IMR-90 (cell line): ENCODE measurements at regions not wholly inside any gene's neighbourhood (a gene's known extent, or its start where the extent isn't known, plus 50 kb on each side); places are given as distances from the start of the nearest gene placed in this dataset.

Source experiments
- ATAC-seq: fragments of 200-7000 bp; cut with Tn5 transposase; 2 replicates; pipeline ENCODE4 v1.9.1; 2020; ENCODE audit warnings: low read depth, mild to moderate bottlenecking, moderate library complexity
- BruUV-seq: library from RNA; stranded (reverse); fragments of 400-500 nt; replicated peaks from 2 replicates; lab custom pipeline; 2021; lab: Mats Ljungman, UMichigan
- CTCF ChIA-PET: fragments of 300-600 bp; formaldehyde crosslinking; extraction: SDS; loops from one replicate; lab custom pipeline; 2021; ENCODE audit warnings: antibody characterized with exemption; lab: Yijun Ruan, JAX
- POLR2A ChIA-PET: fragments of 300-600 bp; sonication (Branson Sonifier 250); formaldehyde crosslinking; loops from one replicate; lab custom pipeline; 2022; ENCODE audit warnings: antibody characterized with exemption; ENCODE audit not compliant: unreplicated experiment; lab: Charles Lee
- DNase-seq: peaks from one replicate; pipeline ENCODE4 v3.0.0; 2013
- H2AFZ ChIP-seq: replicated peaks from 2 replicates; pipeline ENCODE3; 2013; ENCODE audit warnings: low read length, mild to moderate bottlenecking; ENCODE audit not compliant: poor library complexity
- H2AK5ac ChIP-seq: 2 replicates; pipeline ENCODE4 v1.6.1; 2013; ENCODE audit warnings: low read depth, low read length, inconsistent platforms
- H2AK9ac ChIP-seq: replicated peaks from 2 replicates; pipeline ENCODE3; 2013; ENCODE audit warnings: mild to moderate bottlenecking, low read depth, low read length, moderate library complexity; ENCODE audit not compliant: poor library complexity
- H2BK120ac ChIP-seq: 2 replicates; pipeline ENCODE4 v1.6.1; 2013; ENCODE audit warnings: low read depth, low read length, inconsistent platforms
- H2BK15ac ChIP-seq: 3 replicates; pipeline ENCODE4 v1.6.1; 2013; ENCODE audit warnings: low read depth, low read length, inconsistent platforms
- H2BK20ac ChIP-seq: 2 replicates; pipeline ENCODE4 v1.6.1; 2013; ENCODE audit warnings: low read depth, mild to moderate bottlenecking, inconsistent platforms, low read length, moderate library complexity
- H2BK5ac ChIP-seq: 2 replicates; pipeline ENCODE4 v1.6.1; 2013; ENCODE audit warnings: mild to moderate bottlenecking, low read depth, low read length, inconsistent platforms; ENCODE audit not compliant: poor library complexity, severe bottlenecking
- H3K14ac ChIP-seq: replicated peaks from 2 replicates; pipeline ENCODE4 v1.6.1; 2013; ENCODE audit warnings: low read depth, low read length, inconsistent platforms
- H3K18ac ChIP-seq: 2 replicates; pipeline ENCODE4 v1.6.1; 2013; ENCODE audit warnings: low read depth, low read length, control low read depth
- H3K23ac ChIP-seq: 2 replicates; pipeline ENCODE4 v1.6.1; 2013; ENCODE audit warnings: low read depth, low read length, inconsistent platforms
- H3K27ac ChIP-seq: 2 replicates; pipeline ENCODE4 v1.5.1; 2013; ENCODE audit warnings: mild to moderate bottlenecking, control low read depth, low read length; ENCODE audit not compliant: insufficient read depth
- H3K27me3 ChIP-seq: 2 replicates; pipeline ENCODE4 v1.6.1; 2013; ENCODE audit warnings: low read length; ENCODE audit not compliant: control insufficient read depth, insufficient read depth
- H3K36me3 ChIP-seq: 2 replicates; pipeline ENCODE4 v1.6.1; 2013; ENCODE audit warnings: low read length, mixed read lengths; ENCODE audit not compliant: control insufficient read depth, insufficient read depth
- H3K4ac ChIP-seq: 2 replicates; pipeline ENCODE4 v1.6.1; 2013; ENCODE audit warnings: low read depth, low read length, inconsistent platforms
- H3K4me1 ChIP-seq: 2 replicates; pipeline ENCODE4 v1.6.1; 2013; ENCODE audit warnings: low read length, mixed read lengths; ENCODE audit not compliant: control insufficient read depth, insufficient read depth
- H3K4me2 ChIP-seq: 2 replicates; pipeline ENCODE4 v1.6.1; 2013; ENCODE audit warnings: low read depth, mild to moderate bottlenecking, control low read depth, low read length, moderate library complexity
- H3K4me3 ChIP-seq: 2 replicates; pipeline ENCODE4 v1.5.1; 2013; ENCODE audit warnings: low read depth, mild to moderate bottlenecking, control low read depth, low read length, moderate library complexity; ENCODE audit not compliant: insufficient read depth
- H3K56ac ChIP-seq: 2 replicates; pipeline ENCODE4 v1.6.1; 2013; ENCODE audit warnings: low read length, inconsistent platforms; ENCODE audit not compliant: insufficient read depth; ENCODE audit errors: extremely low read depth
- H3K79me1 ChIP-seq, 2 experiments: 2 replicates each; pipeline ENCODE4 v1.6.1; 2013; ENCODE audit warnings: low read length in 2 of 2, inconsistent platforms in 1 of 2, low read depth in 1 of 2
- H3K9ac ChIP-seq: 2 replicates; pipeline ENCODE4 v1.6.1; 2013; ENCODE audit warnings: low read depth, low read length, control low read depth
- H3K9me1 ChIP-seq: 2 replicates; pipeline ENCODE4 v1.6.1; 2013; ENCODE audit warnings: low read length, inconsistent platforms; ENCODE audit not compliant: insufficient read depth
- H3K9me3 ChIP-seq: 2 replicates; pipeline ENCODE4 v1.6.1; 2013; ENCODE audit warnings: low read length; ENCODE audit not compliant: control insufficient read depth, insufficient read depth
- H4K20me1 ChIP-seq: 2 replicates; pipeline ENCODE4 v1.6.1; 2013; ENCODE audit warnings: low read length, inconsistent platforms; ENCODE audit not compliant: insufficient read depth
- H4K5ac ChIP-seq: 2 replicates; pipeline ENCODE4 v1.6.1; 2013; ENCODE audit warnings: mild to moderate bottlenecking, low read depth, low read length, control low read depth
- H4K8ac ChIP-seq, 2 experiments: 2 replicates each; pipeline ENCODE4 v1.6.1; 2013; ENCODE audit warnings: low read depth in 2 of 2, low read length in 2 of 2, control low read depth in 1 of 2, inconsistent platforms in 1 of 2
- H4K91ac ChIP-seq: 2 replicates; pipeline ENCODE4 v1.6.1; 2013; ENCODE audit warnings: low read depth, low read length, inconsistent platforms; ENCODE audit not compliant: insufficient read depth
- BHLHE40 ChIP-seq: fragments of 150-350 bp; IDR thresholded peaks from 2 replicates; pipeline ENCODE4 v1.6.1; 2016; ENCODE audit warnings: mild to moderate bottlenecking, low read depth, low read length
- CEBPB ChIP-seq: IDR thresholded peaks from 2 replicates; pipeline ENCODE4 v1.6.1; 2012; ENCODE audit warnings: low read depth, low read length, improper control_type of control experiment
- CHD1 ChIP-seq: IDR thresholded peaks from 2 replicates; pipeline ENCODE4 v1.6.1; 2012; ENCODE audit warnings: low read depth, low read length, improper control_type of control experiment
- MAFK ChIP-seq: IDR thresholded peaks from 2 replicates; pipeline ENCODE4 v1.6.1; 2012; ENCODE audit warnings: low read depth, low read length, improper control_type of control experiment
- MXI1 ChIP-seq: IDR thresholded peaks from 2 replicates; pipeline ENCODE4 v1.6.1; 2012; ENCODE audit warnings: low read depth, mild to moderate bottlenecking, low read length, moderate library complexity, borderline replicate concordance
- POLR2A ChIP-seq: IDR thresholded peaks from 2 replicates; pipeline ENCODE4 v1.6.1; 2012; ENCODE audit warnings: mild to moderate bottlenecking, low read depth, low read length
- RAD21 ChIP-seq: IDR thresholded peaks from 2 replicates; pipeline ENCODE4 v1.6.1; 2012; ENCODE audit warnings: low read length, improper control_type of control experiment
- RFX5 ChIP-seq: IDR thresholded peaks from 2 replicates; pipeline ENCODE4 v1.8.0; 2012; ENCODE audit warnings: low read depth, mild to moderate bottlenecking, low read length, moderate library complexity
- WGBS, 2 experiments: methylation state at CpG; one replicate each; pipeline versions ENCODE4 v1.1.5 to v1.1.7; 2013; ENCODE audit warnings: missing lambda C conversion rate in 2 of 2; ENCODE audit not compliant: insufficient read length in 1 of 2; ENCODE audit errors: extremely low coverage in 2 of 2; 5-methylcytosine and 5-hydroxymethylcytosine counted together
- dilution Hi-C: fragments of 300-500 bp; cut with HindIII; formaldehyde crosslinking; loops from one replicate; pipeline ENCODE4 v1.14.3; 2018; ENCODE audit warnings: low sequenced_read_pairs; ENCODE audit not compliant: unreplicated experiment
- in situ Hi-C: fragments of 300-500 bp; cut with MboI; formaldehyde crosslinking; loops from 3 replicates; pipeline ENCODE4 v1.14.3; 2019; ENCODE audit warnings: low sequenced_read_pairs, inconsistent platforms, mixed read lengths
- intact Hi-C: fragments of 100-400 bp; cut with micrococcal nuclease; formaldehyde crosslinking; loops from 2 replicates; pipeline ENCODE4 v1.10.0; 2022
- TF ChIP-seq, protein P1 (sequence below): fragments of 150-350 bp; IDR thresholded peaks from 2 replicates; pipeline ENCODE4 v1.6.1; 2017; ENCODE audit warnings: mild to moderate bottlenecking, antibody characterized with exemption, low read length, low read depth
- TF ChIP-seq, protein P2 (sequence below): conservative IDR thresholded peaks from 2 replicates; pipeline ENCODE4 v1.5.1; 2012; ENCODE audit warnings: mild to moderate bottlenecking, low read depth, low read length, improper control_type of control experiment

DNA sequence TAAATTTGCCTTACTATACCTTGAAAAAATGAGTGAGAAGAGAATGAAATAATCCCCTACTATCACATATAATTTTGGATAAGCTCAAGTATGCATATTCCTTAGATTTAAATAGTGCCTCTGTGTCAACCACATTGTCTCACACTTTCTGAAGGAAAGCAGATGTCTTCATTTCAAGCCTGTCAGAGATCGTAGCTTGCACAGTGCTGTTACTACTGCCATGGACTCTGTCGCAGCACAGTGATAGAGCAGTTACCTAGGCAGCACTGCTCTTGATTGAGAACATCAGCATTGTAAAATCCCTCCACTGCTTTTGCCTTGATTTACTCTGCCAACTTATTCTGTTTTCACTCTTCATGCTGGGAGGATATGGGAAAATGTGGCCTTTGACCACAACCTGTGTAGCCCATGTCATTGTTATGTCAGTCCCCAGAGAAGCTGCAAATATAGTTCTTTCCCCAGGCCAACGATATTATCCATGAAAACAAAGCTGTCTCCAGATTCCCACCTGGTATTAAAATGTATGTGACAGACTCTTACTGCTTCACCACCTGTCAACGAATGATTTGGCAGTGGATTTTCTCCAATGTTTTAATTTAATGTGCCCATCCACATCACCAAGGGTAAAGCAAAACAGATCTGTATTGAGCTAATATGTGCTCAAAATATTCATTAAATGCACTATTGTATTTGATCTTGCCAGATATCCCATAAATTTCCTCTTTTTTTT lies 675.7 kb downstream of the METTL4 start:
- TF ChIP-seq CHD1 (no peak), RAD21 (no peak), BHLHE40 (no peak), MXI1 (no peak), RFX5 (no peak), CEBPB (no peak), POLR2A (no peak), MAFK (no peak)
- TF ChIP-seq, protein P1, sequence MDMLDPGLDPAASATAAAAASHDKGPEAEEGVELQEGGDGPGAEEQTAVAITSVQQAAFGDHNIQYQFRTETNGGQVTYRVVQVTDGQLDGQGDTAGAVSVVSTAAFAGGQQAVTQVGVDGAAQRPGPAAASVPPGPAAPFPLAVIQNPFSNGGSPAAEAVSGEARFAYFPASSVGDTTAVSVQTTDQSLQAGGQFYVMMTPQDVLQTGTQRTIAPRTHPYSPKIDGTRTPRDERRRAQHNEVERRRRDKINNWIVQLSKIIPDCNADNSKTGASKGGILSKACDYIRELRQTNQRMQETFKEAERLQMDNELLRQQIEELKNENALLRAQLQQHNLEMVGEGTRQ = no peak
- TF ChIP-seq, protein P2, sequence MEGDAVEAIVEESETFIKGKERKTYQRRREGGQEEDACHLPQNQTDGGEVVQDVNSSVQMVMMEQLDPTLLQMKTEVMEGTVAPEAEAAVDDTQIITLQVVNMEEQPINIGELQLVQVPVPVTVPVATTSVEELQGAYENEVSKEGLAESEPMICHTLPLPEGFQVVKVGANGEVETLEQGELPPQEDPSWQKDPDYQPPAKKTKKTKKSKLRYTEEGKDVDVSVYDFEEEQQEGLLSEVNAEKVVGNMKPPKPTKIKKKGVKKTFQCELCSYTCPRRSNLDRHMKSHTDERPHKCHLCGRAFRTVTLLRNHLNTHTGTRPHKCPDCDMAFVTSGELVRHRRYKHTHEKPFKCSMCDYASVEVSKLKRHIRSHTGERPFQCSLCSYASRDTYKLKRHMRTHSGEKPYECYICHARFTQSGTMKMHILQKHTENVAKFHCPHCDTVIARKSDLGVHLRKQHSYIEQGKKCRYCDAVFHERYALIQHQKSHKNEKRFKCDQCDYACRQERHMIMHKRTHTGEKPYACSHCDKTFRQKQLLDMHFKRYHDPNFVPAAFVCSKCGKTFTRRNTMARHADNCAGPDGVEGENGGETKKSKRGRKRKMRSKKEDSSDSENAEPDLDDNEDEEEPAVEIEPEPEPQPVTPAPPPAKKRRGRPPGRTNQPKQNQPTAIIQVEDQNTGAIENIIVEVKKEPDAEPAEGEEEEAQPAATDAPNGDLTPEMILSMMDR = no peak
- H3K36me3 ChIP-seq = no peaks in the 10 kb centered on the region
- H3K9me1 ChIP-seq = no peaks in the 10 kb centered on the region
- ChIA-PET POLR2A (no interaction called here), CTCF (interaction anchor here (0.6 to 0.7 kb wide), 3 partner anchors 480 to 1075 kb away, joined by 3 to 7 read pairs (median 4); no protein-coding TSS in a partner anchor)
- no peak overlapping the region for H2BK120ac ChIP-seq
- H4K20me1 ChIP-seq = no peaks in the 10 kb centered on the region
- no peak overlapping the region for H2AFZ ChIP-seq
- no peak overlapping the region for H3K4ac ChIP-seq
- H2BK5ac ChIP-seq = no peak overlapping the region
- H4K5ac ChIP-seq = no peak overlapping the region
- ATAC-seq (no peak), DNase-seq (no peak)
- no peak overlapping the region for H3K23ac ChIP-seq
- no peak overlapping the region for H2AK9ac ChIP-seq
- no peak overlapping the region for H3K27ac ChIP-seq
- intact Hi-C loops (no loop called here), dilution Hi-C loops (no loop called here), in situ Hi-C loops (no loop called here)
- WGBS, 2 experiments = 0% methylated on average over 2 of the region's 4 CpGs; no CpG with 5 or more reads in 1 of the 2 experiments
- H3K4me2 ChIP-seq = no peak overlapping the region
- no peaks in the 10 kb centered on the region for H3K79me1 ChIP-seq
- H3K56ac ChIP-seq = no peak overlapping the region
- H2AK5ac ChIP-seq = no peak overlapping the region
- no TSS peak for BruUV-seq
- H3K14ac ChIP-seq = no peak overlapping the region
- no peak overlapping the region for H4K91ac ChIP-seq
- H2BK15ac ChIP-seq = no peak overlapping the region
- no peak overlapping the region for H2BK20ac ChIP-seq
- H3K9me3 ChIP-seq = peaks cover 4% of the 10 kb centered on the region
- H3K27me3 ChIP-seq = no peaks in the 10 kb centered on the region
- no peak overlapping the region for H3K9ac ChIP-seq
- no peak overlapping the region for H3K4me3 ChIP-seq
- H4K8ac ChIP-seq = no peak overlapping the region
- H3K4me1 ChIP-seq = no peaks in the 10 kb centered on the region
- H3K18ac ChIP-seq = no peak overlapping the region
